NT2/D1 (cell line): ENCODE measurements at regions not wholly inside any gene's neighbourhood (a gene's known extent, or its start where the extent isn't known, plus 50 kb on each side); places are given as distances from the start of the nearest gene placed in this dataset.

Source experiments
- DNase-seq: peaks from one replicate; pipeline ENCODE4 v3.0.0-alpha.2; 2011; ENCODE audit warnings: low read depth, low spot score
- H3K27me3 ChIP-seq: 2 replicates; pipeline ENCODE4 v1.6.0; 2011; ENCODE audit warnings: mild to moderate bottlenecking; ENCODE audit not compliant: insufficient read length, insufficient read depth
- H3K36me3 ChIP-seq: 2 replicates; pipeline ENCODE4 v1.6.1; 2011; ENCODE audit warnings: mild to moderate bottlenecking, low read length, mixed read lengths; ENCODE audit not compliant: insufficient read depth, insufficient read length
- H3K4me1 ChIP-seq: 2 replicates; pipeline ENCODE4 v1.5.1; 2011; ENCODE audit not compliant: insufficient read depth, insufficient read length
- H3K4me3 ChIP-seq: 2 replicates; pipeline ENCODE4 v1.5.1; 2011; ENCODE audit warnings: low read depth; ENCODE audit not compliant: insufficient read length
- H3K9ac ChIP-seq: 2 replicates; pipeline ENCODE4 v1.6.0; 2011; ENCODE audit warnings: low read depth; ENCODE audit not compliant: insufficient read length
- H3K9me3 ChIP-seq: 2 replicates; pipeline ENCODE4 v1.5.1; 2011; ENCODE audit warnings: mild to moderate bottlenecking, low read length; ENCODE audit not compliant: insufficient read depth
- SUZ12 ChIP-seq: IDR thresholded peaks from 2 replicates; pipeline ENCODE4 v1.6.1; 2011; ENCODE audit not compliant: insufficient read length, insufficient read depth; ENCODE audit errors: extremely low read depth
- YY1 ChIP-seq: IDR thresholded peaks from 2 replicates; pipeline ENCODE4 v1.6.1; 2011; ENCODE audit not compliant: insufficient read length, insufficient read depth
- ZNF274 ChIP-seq: IDR thresholded peaks from 2 replicates; pipeline ENCODE4 v1.6.1; 2011; ENCODE audit warnings: mild to moderate bottlenecking, low read depth, low read length

- Histone ChIP-seq H3K36me3 (no peaks in the 10 kb centered on the region), H3K9ac (no peak overlapping the region), H3K9me3 (peaks cover 6% of the 10 kb centered on the region; the same call in 1 of the 2 replicates), H3K27me3 (no peaks in the 10 kb centered on the region), H3K4me1 (peaks cover 6% of the 10 kb centered on the region), H3K4me3 (no peak overlapping the region)
- TF ChIP-seq YY1 (no peak), SUZ12 (no peak), ZNF274 (no peak)
- DNase-seq, result no peak
Measured at GRCh38 chr9:120326049-120326693, 253.8 kb downstream of the CDK5RAP2 start.

DNA sequence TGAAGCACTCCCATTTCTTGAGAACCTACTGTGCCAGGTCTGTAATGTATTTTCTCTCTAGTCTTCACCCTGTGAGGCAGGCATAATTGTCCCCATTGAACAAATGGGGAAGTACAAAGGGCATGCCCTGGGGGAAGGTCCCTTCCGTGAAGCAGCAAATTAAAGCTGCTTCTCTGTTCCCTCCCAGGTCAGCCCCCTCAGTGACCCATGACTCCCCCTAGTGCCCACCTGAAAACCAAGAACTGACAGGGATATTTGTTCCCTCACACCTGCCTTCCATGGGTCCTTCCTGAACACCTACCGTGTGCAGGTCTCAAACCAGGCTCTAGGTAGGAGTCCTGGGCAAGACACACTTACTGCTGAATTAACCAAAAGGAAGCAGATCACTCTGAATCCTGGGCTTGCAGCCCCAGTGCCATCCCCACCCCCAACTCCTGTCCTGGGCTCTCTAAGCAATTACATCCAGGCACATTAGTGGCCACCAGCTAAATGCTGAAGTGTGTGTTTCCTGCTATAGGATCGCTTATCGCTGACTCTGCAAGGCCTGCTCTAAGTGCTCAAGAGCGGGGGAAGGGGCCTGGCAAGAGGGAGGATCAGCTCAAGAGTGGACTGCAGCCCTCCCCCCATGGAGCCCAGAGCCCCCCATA, 254.8 kb downstream of the CDK5RAP2 start:
- Histone ChIP-seq H3K9ac (no peak overlapping the region), H3K4me1 (peaks cover 6% of the 10 kb centered on the region), H3K4me3 (no peak overlapping the region), H3K36me3 (no peaks in the 10 kb centered on the region), H3K27me3 (no peaks in the 10 kb centered on the region), H3K9me3 (no peaks in the 10 kb centered on the region)
- peak; percentile 48 for DNase-seq
- TF ChIP-seq YY1, result no peak
- TF ChIP-seq SUZ12, result no peak
- TF ChIP-seq ZNF274, result no peak

DNA sequence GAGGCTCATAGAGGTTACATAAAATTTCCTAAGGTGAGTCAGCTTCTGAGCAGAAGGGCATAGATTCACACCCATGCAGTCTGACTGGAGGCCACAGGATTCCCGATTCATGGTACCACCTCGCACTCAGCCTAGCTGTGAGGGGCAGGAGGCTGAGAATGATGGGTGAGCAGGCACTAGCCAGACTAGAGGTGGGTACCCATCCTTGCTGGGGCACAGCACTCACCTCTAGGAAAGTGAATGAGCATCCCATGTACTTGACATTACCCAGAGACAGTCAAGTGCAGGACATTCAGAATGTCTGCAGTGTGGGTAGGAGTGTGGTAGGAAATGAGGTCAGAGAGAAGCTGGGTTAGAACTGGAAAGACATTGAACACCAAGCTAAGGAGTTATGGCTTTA, 255.5 kb downstream of the CDK5RAP2 start:
- Histone ChIP-seq H3K4me1 (peaks cover 6% of the 10 kb centered on the region), H3K36me3 (no peaks in the 10 kb centered on the region), H3K27me3 (no peaks in the 10 kb centered on the region), H3K4me3 (no peak overlapping the region), H3K9ac (no peak overlapping the region), H3K9me3 (no peaks in the 10 kb centered on the region)
- no peak for DNase-seq
- no peak for TF ChIP-seq SUZ12
- no peak for TF ChIP-seq ZNF274
- no peak for TF ChIP-seq YY1

GRCh38 chr9:120323125-120323524, 256.8 kb downstream of the CDK5RAP2 start:
- TF ChIP-seq YY1 (no peak), SUZ12 (no peak), ZNF274 (no peak)
- no peak overlapping the region for H3K9ac ChIP-seq
- H3K4me1 ChIP-seq, result peaks cover 6% of the 10 kb centered on the region
- H3K4me3 ChIP-seq, result no peak overlapping the region
- H3K27me3 ChIP-seq, result no peaks in the 10 kb centered on the region
- DNase-seq, result no peak
- H3K9me3 ChIP-seq, result no peaks in the 10 kb centered on the region
- H3K36me3 ChIP-seq, result no peaks in the 10 kb centered on the region

DNA sequence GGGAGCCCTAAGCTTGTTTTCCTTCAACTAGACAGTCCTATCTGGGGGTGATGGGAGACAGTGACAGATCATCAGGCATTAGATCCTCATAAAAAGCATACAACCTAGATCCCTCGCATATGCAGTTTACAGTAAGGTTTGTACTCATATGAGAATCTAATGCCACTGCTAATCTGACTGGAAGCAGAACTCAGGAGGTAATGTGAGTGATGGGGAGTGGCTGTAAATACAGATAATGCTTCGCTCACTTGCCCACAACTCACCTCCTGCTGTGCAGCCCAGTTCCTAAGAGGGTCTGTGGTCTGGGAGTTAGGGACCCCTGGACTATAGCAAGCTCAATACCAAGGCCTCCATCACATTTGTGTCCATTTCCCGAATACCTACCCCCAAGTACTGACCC, 260.5 kb downstream of the CDK5RAP2 start:
- Histone ChIP-seq H3K4me1 (no peaks in the 10 kb centered on the region), H3K9ac (no peak overlapping the region), H3K4me3 (no peak overlapping the region), H3K9me3 (peaks cover 6% of the 10 kb centered on the region), H3K36me3 (no peaks in the 10 kb centered on the region), H3K27me3 (no peaks in the 10 kb centered on the region)
- DNase-seq, result no peak
- TF ChIP-seq ZNF274 (no peak), YY1 (no peak), SUZ12 (no peak)

- H3K9ac ChIP-seq, result no peak overlapping the region
- no peaks in the 10 kb centered on the region for H3K4me1 ChIP-seq
- no peaks in the 10 kb centered on the region for H3K36me3 ChIP-seq
- no peak for DNase-seq
- H3K27me3 ChIP-seq, result no peaks in the 10 kb centered on the region
- no peak overlapping the region for H3K4me3 ChIP-seq
- TF ChIP-seq YY1 (no peak), SUZ12 (no peak), ZNF274 (no peak)
- peaks cover 16% of the 10 kb centered on the region for H3K9me3 ChIP-seq
Measured at GRCh38 chr9:120315154-120315553, 264.8 kb downstream of the CDK5RAP2 start.

GRCh38 chr9:120312031-120312430, 267.9 kb downstream of the CDK5RAP2 start:
- H3K27me3 ChIP-seq, result no peaks in the 10 kb centered on the region
- no peaks in the 10 kb centered on the region for H3K36me3 ChIP-seq
- peaks cover 7% of the 10 kb centered on the region for H3K4me1 ChIP-seq
- no peak overlapping the region for H3K4me3 ChIP-seq
- no peak overlapping the region for H3K9ac ChIP-seq
- peaks cover 16% of the 10 kb centered on the region for H3K9me3 ChIP-seq
- TF ChIP-seq YY1 (no peak), SUZ12 (no peak), ZNF274 (no peak)
- no peak for DNase-seq
